GM12875 (cell line): ENCODE measurements at regions not wholly inside any gene's neighbourhood (a gene's known extent, or its start where the extent isn't known, plus 50 kb on each side); places are given as distances from the start of the nearest gene placed in this dataset.

Source experiments
- H3K4me3 ChIP-seq: one replicate; pipeline ENCODE4 v1.5.1; 2011; ENCODE audit warnings: low read depth, low read length, control low read depth
- TF ChIP-seq, protein P1 (sequence below): IDR thresholded peaks from 2 replicates; pipeline ENCODE4 v1.5.1; 2011; ENCODE audit warnings: low read depth, mild to moderate bottlenecking, control low read depth, inconsistent platforms, low read length, moderate library complexity, borderline replicate concordance; ENCODE audit not compliant: insufficient read depth

GRCh38 chr10:55786461-55787050 lies 574.5 kb downstream of the ZWINT start:
- TF ChIP-seq, protein P1, sequence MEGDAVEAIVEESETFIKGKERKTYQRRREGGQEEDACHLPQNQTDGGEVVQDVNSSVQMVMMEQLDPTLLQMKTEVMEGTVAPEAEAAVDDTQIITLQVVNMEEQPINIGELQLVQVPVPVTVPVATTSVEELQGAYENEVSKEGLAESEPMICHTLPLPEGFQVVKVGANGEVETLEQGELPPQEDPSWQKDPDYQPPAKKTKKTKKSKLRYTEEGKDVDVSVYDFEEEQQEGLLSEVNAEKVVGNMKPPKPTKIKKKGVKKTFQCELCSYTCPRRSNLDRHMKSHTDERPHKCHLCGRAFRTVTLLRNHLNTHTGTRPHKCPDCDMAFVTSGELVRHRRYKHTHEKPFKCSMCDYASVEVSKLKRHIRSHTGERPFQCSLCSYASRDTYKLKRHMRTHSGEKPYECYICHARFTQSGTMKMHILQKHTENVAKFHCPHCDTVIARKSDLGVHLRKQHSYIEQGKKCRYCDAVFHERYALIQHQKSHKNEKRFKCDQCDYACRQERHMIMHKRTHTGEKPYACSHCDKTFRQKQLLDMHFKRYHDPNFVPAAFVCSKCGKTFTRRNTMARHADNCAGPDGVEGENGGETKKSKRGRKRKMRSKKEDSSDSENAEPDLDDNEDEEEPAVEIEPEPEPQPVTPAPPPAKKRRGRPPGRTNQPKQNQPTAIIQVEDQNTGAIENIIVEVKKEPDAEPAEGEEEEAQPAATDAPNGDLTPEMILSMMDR: no peak
- H3K4me3 ChIP-seq: no peak overlapping the region

DNA sequence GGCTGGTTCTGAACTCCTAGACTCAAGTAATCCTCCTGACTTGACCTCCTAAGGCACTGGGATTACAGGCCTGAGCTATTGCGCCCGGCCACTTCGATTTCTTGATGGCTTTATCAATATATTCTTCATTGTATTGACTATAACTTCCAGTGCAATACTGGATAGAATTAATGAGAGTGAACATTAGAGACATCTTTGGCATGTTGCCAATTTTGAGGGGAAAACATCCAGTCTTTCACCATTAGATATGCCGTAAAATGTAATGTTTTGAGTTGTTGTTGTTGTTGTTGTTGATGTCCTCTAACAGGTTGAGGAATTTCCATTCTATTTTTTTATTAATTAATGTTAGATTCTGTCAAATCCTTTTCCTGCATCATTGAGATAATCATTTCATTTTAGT lies 578.9 kb downstream of the ZWINT start:
- TF ChIP-seq, protein P1: no peak

DNA sequence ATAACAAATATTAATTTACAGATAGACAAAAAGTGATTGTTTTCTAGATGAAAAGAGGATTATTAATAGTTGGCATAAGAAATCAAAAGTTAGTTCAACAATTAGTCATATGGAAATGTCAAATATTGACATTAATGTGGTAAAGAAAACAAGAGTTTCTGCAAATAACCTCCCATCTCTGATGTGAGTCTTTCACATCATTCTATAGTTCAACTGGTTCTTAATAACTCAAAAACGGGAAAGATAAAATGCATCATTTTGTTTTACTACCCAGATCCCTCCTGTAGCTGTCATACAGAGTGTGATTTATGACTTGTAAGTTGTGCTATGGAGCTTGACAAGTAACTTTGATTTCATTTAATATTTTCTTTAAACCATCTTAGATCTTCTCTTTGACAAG lies 594.8 kb downstream of the ZWINT start:
- H3K4me3 ChIP-seq: no peak overlapping the region
- TF ChIP-seq, protein P1: no peak

More for the DNA sequence above, 578.9 kb downstream of the ZWINT start:
- H3K4me3 ChIP-seq: no peak overlapping the region

- TF ChIP-seq, protein P1: no peak
- no peak overlapping the region for H3K4me3 ChIP-seq
These were observed 610.6 kb downstream of the ZWINT start for GRCh38 chr10:55750458-55750857.

DNA sequence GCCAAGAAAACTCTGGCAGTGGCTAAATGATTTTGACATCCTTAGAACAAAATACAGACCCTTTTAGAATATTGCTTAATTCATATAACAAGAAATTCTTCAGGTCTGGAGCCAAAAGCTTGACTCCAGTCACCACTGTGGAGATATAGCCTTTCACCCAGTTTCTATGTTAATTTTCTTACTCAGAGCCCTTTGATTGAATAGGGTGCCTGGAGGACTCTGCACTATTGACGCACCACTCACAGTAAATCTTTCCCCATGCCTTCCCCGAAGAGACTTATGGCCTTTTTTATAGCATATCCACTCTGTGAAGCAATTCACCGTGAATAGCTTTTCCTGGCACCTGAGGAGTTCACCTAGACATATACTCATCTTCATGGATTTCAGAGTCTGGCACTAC lies 613.8 kb downstream of the ZWINT start:
- H3K4me3 ChIP-seq: no peak overlapping the region
- TF ChIP-seq, protein P1: no peak

GRCh38 chr10:55746002-55746401 lies 615.1 kb downstream of the ZWINT start:
- TF ChIP-seq, protein P1: no peak

DNA sequence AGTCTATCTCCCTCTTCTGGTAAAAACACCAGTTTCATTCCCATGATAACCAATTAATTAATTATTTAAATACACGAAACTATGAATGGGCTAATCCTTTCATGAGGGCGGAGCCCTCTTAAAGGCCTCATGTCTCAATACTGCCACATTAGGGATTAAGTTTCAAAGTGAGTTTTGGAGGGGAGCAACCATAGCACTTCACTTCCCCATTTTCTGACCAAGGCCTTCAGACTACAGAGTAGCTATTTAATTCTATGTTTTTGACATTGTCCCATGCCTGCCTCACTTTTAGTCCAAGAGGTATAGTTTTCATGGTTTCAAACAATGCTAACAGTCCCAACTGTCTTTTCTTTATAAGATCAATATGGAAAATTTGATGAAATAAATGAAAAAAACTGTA lies 618.6 kb downstream of the ZWINT start:
- TF ChIP-seq, protein P1: no peak
- H3K4me3 ChIP-seq: no peak overlapping the region

More at GRCh38 chr10:55746002-55746401, 615.1 kb downstream of the ZWINT start:
- no peak overlapping the region for H3K4me3 ChIP-seq
